ENCODE measurements at regions not wholly inside any gene's neighbourhood (a gene's known extent, or its start where the extent isn't known, plus 50 kb on each side); places are given as distances from the start of the nearest gene placed in this dataset.
"Not testable (repeated sequence)": the region's sequence is repeated elsewhere in the genome, so short reads cannot be mapped to it uniquely, and the experiment has no call there.

GRCh38 chr17:16866436-16866835 is 105.5 kb downstream of the TNFRSF13B start:
- H3K9ac ChIP-seq (ENCODE audit: low read length), result no peak overlapping the region
- H3K36me3 ChIP-seq (ENCODE audit: insufficient read depth, low read length), result no peaks in the 10 kb centered on the region
- DNase-seq, result no peak
- no peaks in the 10 kb centered on the region for H3K9me3 ChIP-seq (ENCODE audit: low read length)
- no peak overlapping the region for H3K4me3 ChIP-seq (ENCODE audit: low read length)
- no peaks in the 10 kb centered on the region for H3K27me3 ChIP-seq (ENCODE audit: low read length)
- H3K4me2 ChIP-seq (ENCODE audit: low read depth, low read length, poor library complexity, severe bottlenecking), result no peak overlapping the region
- H3K4me1 ChIP-seq (ENCODE audit: low read length), result no peaks in the 10 kb centered on the region
- H3K27ac ChIP-seq (ENCODE audit: low read length), result no peak overlapping the region
- H3K79me2 ChIP-seq (ENCODE audit: low read length), result no peaks in the 10 kb centered on the region
- no peaks in the 10 kb centered on the region for H4K20me1 ChIP-seq (ENCODE audit: insufficient read depth, low read depth, low read length)
- H3K9me2 ChIP-seq (replicated peaks; ENCODE audit: insufficient read depth, low read length), result no peaks in the 10 kb centered on the region
- H2AFZ ChIP-seq (ENCODE audit: low read length), result no peak overlapping the region

GRCh38 chr17:16865704-16866103 is 106.2 kb downstream of the TNFRSF13B start:
- not testable (repeated sequence) for H3K9ac ChIP-seq (ENCODE audit: low read length); DNase-seq; H3K36me3 ChIP-seq (ENCODE audit: insufficient read depth, low read length); H3K4me3 ChIP-seq (ENCODE audit: low read length); H2AFZ ChIP-seq (ENCODE audit: low read length); H4K20me1 ChIP-seq (ENCODE audit: insufficient read depth, low read depth, low read length); H3K9me2 ChIP-seq (replicated peaks; ENCODE audit: insufficient read depth, low read length); H3K79me2 ChIP-seq (ENCODE audit: low read length); H3K4me1 ChIP-seq (ENCODE audit: low read length); H3K4me2 ChIP-seq (ENCODE audit: low read depth, low read length, poor library complexity, severe bottlenecking); H3K9me3 ChIP-seq (ENCODE audit: low read length); H3K27ac ChIP-seq (ENCODE audit: low read length); H3K27me3 ChIP-seq (ENCODE audit: low read length)

GRCh38 chr17:16865077-16865613 is 106.8 kb downstream of the TNFRSF13B start:
- not testable (repeated sequence) for H3K9ac ChIP-seq (ENCODE audit: low read length); H3K79me2 ChIP-seq (ENCODE audit: low read length); H4K20me1 ChIP-seq (ENCODE audit: insufficient read depth, low read depth, low read length); H3K27me3 ChIP-seq (ENCODE audit: low read length); H3K27ac ChIP-seq (ENCODE audit: low read length); H3K36me3 ChIP-seq (ENCODE audit: insufficient read depth, low read length); DNase-seq; H3K9me2 ChIP-seq (replicated peaks; ENCODE audit: insufficient read depth, low read length); H3K4me2 ChIP-seq (ENCODE audit: low read depth, low read length, poor library complexity, severe bottlenecking); H3K4me3 ChIP-seq (ENCODE audit: low read length); H3K9me3 ChIP-seq (ENCODE audit: low read length); H2AFZ ChIP-seq (ENCODE audit: low read length); H3K4me1 ChIP-seq (ENCODE audit: low read length)

GRCh38 chr17:16864462-16865076 is 107.3 kb downstream of the TNFRSF13B start:
- not testable (repeated sequence) for H3K4me2 ChIP-seq (ENCODE audit: low read depth, low read length, poor library complexity, severe bottlenecking); H3K9me2 ChIP-seq (replicated peaks; ENCODE audit: insufficient read depth, low read length); DNase-seq; H3K9me3 ChIP-seq (ENCODE audit: low read length); H3K9ac ChIP-seq (ENCODE audit: low read length); H3K4me1 ChIP-seq (ENCODE audit: low read length); H3K36me3 ChIP-seq (ENCODE audit: insufficient read depth, low read length); H3K4me3 ChIP-seq (ENCODE audit: low read length); H3K79me2 ChIP-seq (ENCODE audit: low read length); H3K27me3 ChIP-seq (ENCODE audit: low read length); H2AFZ ChIP-seq (ENCODE audit: low read length); H4K20me1 ChIP-seq (ENCODE audit: insufficient read depth, low read depth, low read length); H3K27ac ChIP-seq (ENCODE audit: low read length)

- not testable (repeated sequence) for H3K27me3 ChIP-seq (ENCODE audit: low read length); H3K4me3 ChIP-seq (ENCODE audit: low read length)
Observed at GRCh38 chr17:16861152-16861551, 110.8 kb downstream of the TNFRSF13B start.

GRCh38 chr17:16860467-16860866 is 111.5 kb downstream of the TNFRSF13B start:
- H3K9me2 ChIP-seq (replicated peaks; ENCODE audit: insufficient read depth, low read length); H3K9ac ChIP-seq (ENCODE audit: low read length); H3K9me3 ChIP-seq (ENCODE audit: low read length); H3K4me1 ChIP-seq (ENCODE audit: low read length); H4K20me1 ChIP-seq (ENCODE audit: insufficient read depth, low read depth, low read length); H3K4me3 ChIP-seq (ENCODE audit: low read length); H2AFZ ChIP-seq (ENCODE audit: low read length); DNase-seq; H3K79me2 ChIP-seq (ENCODE audit: low read length); H3K27ac ChIP-seq (ENCODE audit: low read length); H3K36me3 ChIP-seq (ENCODE audit: insufficient read depth, low read length); H3K4me2 ChIP-seq (ENCODE audit: low read depth, low read length, poor library complexity, severe bottlenecking); H3K27me3 ChIP-seq (ENCODE audit: low read length): not testable (repeated sequence)

More at GRCh38 chr17:16861152-16861551, 110.8 kb downstream of the TNFRSF13B start:
- not testable (repeated sequence) for DNase-seq; H3K9me2 ChIP-seq (replicated peaks; ENCODE audit: insufficient read depth, low read length); H3K79me2 ChIP-seq (ENCODE audit: low read length); H3K9me3 ChIP-seq (ENCODE audit: low read length); H4K20me1 ChIP-seq (ENCODE audit: insufficient read depth, low read depth, low read length); H3K9ac ChIP-seq (ENCODE audit: low read length); H3K27ac ChIP-seq (ENCODE audit: low read length); H3K4me1 ChIP-seq (ENCODE audit: low read length); H3K4me2 ChIP-seq (ENCODE audit: low read depth, low read length, poor library complexity, severe bottlenecking); H3K36me3 ChIP-seq (ENCODE audit: insufficient read depth, low read length); H2AFZ ChIP-seq (ENCODE audit: low read length)

- H3K4me2 ChIP-seq (ENCODE audit: low read depth, low read length, poor library complexity, severe bottlenecking); H3K9ac ChIP-seq (ENCODE audit: low read length); H3K9me2 ChIP-seq (replicated peaks; ENCODE audit: insufficient read depth, low read length): not testable (repeated sequence)
Observed at GRCh38 chr17:16859515-16859914, 112.4 kb downstream of the TNFRSF13B start.

GRCh38 chr17:16857746-16858145 is 114.2 kb downstream of the TNFRSF13B start:
- H3K36me3 ChIP-seq (ENCODE audit: insufficient read depth, low read length); H3K79me2 ChIP-seq (ENCODE audit: low read length); H3K27ac ChIP-seq (ENCODE audit: low read length); H3K9me3 ChIP-seq (ENCODE audit: low read length); H3K9ac ChIP-seq (ENCODE audit: low read length); H3K4me1 ChIP-seq (ENCODE audit: low read length); H2AFZ ChIP-seq (ENCODE audit: low read length); H4K20me1 ChIP-seq (ENCODE audit: insufficient read depth, low read depth, low read length); H3K4me2 ChIP-seq (ENCODE audit: low read depth, low read length, poor library complexity, severe bottlenecking); H3K9me2 ChIP-seq (replicated peaks; ENCODE audit: insufficient read depth, low read length); H3K4me3 ChIP-seq (ENCODE audit: low read length); DNase-seq; H3K27me3 ChIP-seq (ENCODE audit: low read length): not testable (repeated sequence)

More at GRCh38 chr17:16859515-16859914, 112.4 kb downstream of the TNFRSF13B start:
- H3K36me3 ChIP-seq (ENCODE audit: insufficient read depth, low read length); H3K9me3 ChIP-seq (ENCODE audit: low read length); H3K27ac ChIP-seq (ENCODE audit: low read length); H4K20me1 ChIP-seq (ENCODE audit: insufficient read depth, low read depth, low read length); H3K4me3 ChIP-seq (ENCODE audit: low read length); H2AFZ ChIP-seq (ENCODE audit: low read length); H3K4me1 ChIP-seq (ENCODE audit: low read length); H3K27me3 ChIP-seq (ENCODE audit: low read length); DNase-seq; H3K79me2 ChIP-seq (ENCODE audit: low read length): not testable (repeated sequence)

- not testable (repeated sequence) for H4K20me1 ChIP-seq (ENCODE audit: insufficient read depth, low read depth, low read length); H3K27ac ChIP-seq (ENCODE audit: low read length); H3K4me3 ChIP-seq (ENCODE audit: low read length); H3K9ac ChIP-seq (ENCODE audit: low read length); H3K4me1 ChIP-seq (ENCODE audit: low read length); H3K36me3 ChIP-seq (ENCODE audit: insufficient read depth, low read length); H3K9me2 ChIP-seq (replicated peaks; ENCODE audit: insufficient read depth, low read length); H3K79me2 ChIP-seq (ENCODE audit: low read length); DNase-seq; H3K9me3 ChIP-seq (ENCODE audit: low read length); H3K27me3 ChIP-seq (ENCODE audit: low read length); H2AFZ ChIP-seq (ENCODE audit: low read length); H3K4me2 ChIP-seq (ENCODE audit: low read depth, low read length, poor library complexity, severe bottlenecking)
Observed at GRCh38 chr17:16856846-16857245, 115.1 kb downstream of the TNFRSF13B start.

Measured in Karpas-422 (cell line).